B cell (primary cell): ENCODE measurements at regions not wholly inside any gene's neighbourhood (a gene's known extent, or its start where the extent isn't known, plus 50 kb on each side); places are given as distances from the start of the nearest gene placed in this dataset.

Experiments used
- CTCF ChIP-seq: fragments of 200-600 bp; IDR thresholded peaks from one replicate; pipeline ENCODE4 v1.8.0; 2022; ENCODE audit warnings: antibody characterized with exemption, mild to moderate bottlenecking
- EZH2 ChIP-seq: IDR thresholded peaks from 2 replicates; pipeline ENCODE4 v1.6.1; 2012; ENCODE audit warnings: borderline replicate concordance, low read depth, mild to moderate bottlenecking, moderate library complexity, low read length; ENCODE audit not compliant: insufficient read depth, poor library complexity, severe bottlenecking

- TF ChIP-seq EZH2 (no peak), CTCF (no peak)
Measured at GRCh38 chr21:17105932-17106331, 406.9 kb upstream of the CXADR start.
